HG03521 (cell line): ENCODE measurements at regions not wholly inside any gene's neighbourhood (a gene's known extent, or its start where the extent isn't known, plus 50 kb on each side); places are given as distances from the start of the nearest gene placed in this dataset.
"Not testable (repeated sequence)": the region's sequence is repeated elsewhere in the genome, so short reads cannot be mapped to it uniquely, and the experiment has no call there.

Source experiments
- ATAC-seq: cut with Tn5 transposase; IDR thresholded peaks from one replicate; pipeline ENCODE4 v1.9.1; 2021; ENCODE audit warnings: mild to moderate bottlenecking, moderate library complexity; ENCODE audit not compliant: unreplicated experiment

GRCh38 chr22:48757581-48757980, 1070.1 kb downstream of the BRD1 start:
- ATAC-seq: no peak

DNA sequence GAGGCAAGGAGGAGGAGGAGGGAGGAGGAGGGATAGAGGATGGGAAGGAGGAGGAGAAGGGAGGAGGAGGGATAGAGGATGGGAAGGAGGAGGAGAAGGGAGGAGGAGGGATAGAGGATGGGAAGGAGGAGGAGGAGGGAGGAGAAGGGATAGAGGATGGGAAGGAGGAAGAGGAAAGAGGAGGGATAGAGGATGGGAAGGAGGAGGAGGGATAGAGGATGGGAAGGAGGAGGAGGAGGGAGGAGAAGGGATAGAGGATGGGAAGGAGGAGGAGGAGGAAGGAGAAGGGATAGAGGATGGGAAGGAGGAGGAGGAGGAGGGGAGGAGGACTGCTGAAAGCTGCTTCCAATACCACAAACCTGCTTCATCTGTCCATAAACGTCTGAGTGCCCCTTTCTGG, 1070.5 kb downstream of the BRD1 start:
- not testable (repeated sequence) for ATAC-seq

- no peak for ATAC-seq
Measured at GRCh38 chr22:48756146-48757111, 1071.2 kb downstream of the BRD1 start.

- no peak for ATAC-seq
Measured at GRCh38 chr22:48755059-48755949, 1072.4 kb downstream of the BRD1 start.

DNA sequence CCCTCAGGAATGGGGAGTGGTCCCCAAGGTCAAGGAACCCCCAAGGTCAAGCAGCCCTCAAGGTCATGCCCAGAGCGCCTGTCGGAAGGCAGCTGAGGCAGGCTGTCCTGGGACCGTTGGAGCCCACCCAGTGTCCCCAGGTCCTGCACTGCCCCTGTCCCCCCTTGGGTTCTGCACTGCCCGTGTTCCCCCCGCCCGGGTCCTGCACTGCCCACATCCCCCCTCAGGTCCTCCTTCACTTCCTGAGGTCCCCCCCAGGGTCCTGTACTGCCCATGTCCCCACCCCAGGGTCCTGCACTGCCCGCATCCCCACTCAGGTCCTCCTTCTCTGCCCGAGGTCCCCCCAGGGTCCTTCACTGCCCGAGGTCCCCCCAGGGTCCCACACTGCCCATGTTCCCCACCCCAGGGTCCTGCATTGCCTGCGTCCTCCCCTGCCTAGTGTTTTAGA, 1073.0 kb downstream of the BRD1 start:
- ATAC-seq: no peak

GRCh38 chr22:48753752-48754517, 1073.7 kb downstream of the BRD1 start:
- no peak for ATAC-seq

DNA sequence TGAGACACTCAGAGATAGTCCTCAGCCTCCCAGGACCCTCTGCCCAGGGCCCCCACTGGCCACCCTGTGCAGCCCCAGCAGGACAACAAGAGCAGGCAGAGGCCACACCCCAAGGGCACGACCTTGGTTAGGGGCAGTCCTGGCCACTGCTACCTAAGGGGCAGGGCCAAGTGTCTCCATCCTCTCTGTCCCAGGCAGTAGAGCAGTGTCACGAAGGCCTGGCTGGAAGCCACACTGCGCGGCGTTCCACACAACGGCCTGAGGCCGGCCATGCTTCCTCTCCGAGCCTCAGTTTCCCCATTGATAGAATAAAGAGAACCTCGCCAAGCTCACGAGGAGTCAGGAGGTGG, 1074.3 kb downstream of the BRD1 start:
- ATAC-seq: no peak

DNA sequence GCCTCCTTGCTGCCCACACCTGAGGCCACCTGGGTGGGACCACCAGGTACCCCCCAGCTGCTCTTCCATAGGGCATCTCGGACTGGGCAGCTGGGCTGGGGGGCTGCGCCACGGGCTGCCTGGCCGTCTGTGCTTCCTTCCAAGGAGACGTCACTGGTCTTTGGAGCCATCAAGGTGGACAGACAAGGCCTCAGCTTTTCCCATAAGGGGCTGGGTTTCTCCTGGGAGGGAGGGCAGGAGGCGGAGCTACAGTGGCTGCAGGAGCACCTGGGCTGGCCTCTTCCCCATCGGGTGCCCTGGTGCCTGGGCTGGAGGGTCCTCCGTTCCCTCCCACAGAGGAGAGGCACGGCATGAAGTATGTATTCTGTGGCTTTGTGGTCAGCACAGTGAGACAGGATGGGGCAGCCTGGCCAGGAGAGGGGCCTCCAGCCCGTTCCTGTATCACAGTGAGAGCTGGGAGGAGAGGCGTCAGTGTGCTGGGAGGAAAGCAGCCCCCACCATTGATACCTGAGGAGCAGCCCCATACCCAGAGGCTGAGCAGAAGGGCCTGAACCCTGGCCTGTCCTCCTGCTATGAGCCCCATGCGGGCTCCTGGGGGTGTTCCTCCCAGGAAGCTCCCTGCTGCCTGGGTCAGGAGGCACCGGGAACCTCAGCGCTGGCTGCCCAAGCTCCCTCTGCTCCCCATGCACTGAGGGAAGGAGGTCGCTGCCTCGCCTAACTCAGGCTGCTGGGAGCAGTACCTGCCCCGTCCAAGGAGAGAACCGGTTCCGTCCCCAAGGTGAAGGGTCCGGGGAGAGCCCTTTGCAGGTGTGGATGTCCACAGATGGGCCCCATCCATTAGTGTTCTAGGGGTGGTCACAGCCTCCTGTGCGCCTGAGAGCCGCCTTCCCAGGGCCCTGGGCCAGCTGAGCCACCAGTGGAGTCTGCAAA, 1075.0 kb downstream of the BRD1 start:
- ATAC-seq: no peak

DNA sequence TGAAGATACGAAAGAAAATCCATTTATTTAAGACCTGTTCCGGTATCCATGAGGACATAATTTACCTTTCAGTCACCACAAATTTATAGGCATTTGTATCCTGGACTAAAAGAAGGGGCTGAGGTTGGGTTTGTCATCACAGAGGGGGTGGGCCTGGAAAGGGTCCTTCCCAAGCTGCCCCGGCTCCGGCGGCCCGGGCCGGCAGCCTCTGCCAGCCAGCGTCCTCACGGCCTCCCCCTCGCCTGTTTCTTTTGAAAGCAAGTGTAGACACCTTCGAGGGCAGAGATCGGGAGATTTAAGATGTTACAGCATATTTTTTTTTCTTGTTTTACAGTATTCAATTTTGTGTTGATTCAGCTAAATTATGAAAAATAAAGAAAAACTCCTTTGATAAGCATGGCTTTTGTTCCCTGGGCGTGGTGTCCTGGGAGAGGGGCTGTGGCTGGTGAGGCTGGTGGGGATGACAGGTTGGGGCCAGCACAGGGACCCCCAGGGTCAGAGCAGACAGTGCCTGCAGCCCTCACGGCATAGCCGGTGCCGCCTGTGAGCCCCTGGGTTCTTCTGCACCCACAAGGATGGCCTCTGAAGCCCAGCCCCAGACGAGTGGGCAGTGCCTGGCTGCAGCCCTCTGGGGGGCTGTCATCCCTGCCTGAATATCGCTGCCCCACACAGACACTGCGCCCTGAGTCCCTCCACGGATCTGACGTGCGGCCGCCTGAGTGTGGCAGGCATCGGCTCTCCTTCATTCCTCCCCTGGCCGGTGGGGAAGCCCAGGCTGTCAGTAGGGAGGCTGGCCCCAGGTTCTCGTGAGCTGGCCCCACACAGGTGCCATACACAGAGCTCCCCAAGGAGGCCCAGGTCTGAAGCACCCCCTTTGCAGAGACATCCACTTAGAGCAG, 1075.9 kb downstream of the BRD1 start:
- ATAC-seq: no peak

DNA sequence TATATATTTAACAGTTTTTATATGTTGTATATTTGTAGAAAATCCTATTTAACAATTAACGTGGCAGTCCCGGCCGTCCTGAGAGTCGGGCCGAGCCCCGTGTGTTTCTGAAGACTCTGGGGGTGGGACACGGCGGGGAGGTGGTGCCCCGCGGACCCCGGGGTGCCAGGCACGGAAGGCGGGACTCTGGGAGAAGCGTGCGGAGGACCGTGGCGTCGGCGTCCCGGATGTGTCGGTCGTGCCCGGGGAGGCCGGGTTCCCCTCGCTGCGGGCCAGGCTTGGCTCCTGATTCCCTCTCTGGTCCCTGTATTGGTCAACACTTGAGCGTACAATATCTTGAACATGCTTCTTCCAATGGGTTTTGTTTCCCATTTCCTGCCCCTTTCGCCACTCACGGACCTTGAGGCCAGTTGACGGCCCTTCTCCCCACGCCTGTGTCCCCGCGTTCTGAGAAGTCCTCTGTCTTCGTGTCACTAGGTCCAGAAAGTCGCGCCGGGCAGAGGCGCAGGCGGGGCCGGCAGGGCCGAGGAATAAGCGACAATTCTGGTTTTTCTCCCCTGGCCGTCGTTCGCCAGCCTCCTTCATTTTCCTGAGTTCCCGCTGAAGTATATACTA, 1076.7 kb downstream of the BRD1 start:
- ATAC-seq: no peak

DNA sequence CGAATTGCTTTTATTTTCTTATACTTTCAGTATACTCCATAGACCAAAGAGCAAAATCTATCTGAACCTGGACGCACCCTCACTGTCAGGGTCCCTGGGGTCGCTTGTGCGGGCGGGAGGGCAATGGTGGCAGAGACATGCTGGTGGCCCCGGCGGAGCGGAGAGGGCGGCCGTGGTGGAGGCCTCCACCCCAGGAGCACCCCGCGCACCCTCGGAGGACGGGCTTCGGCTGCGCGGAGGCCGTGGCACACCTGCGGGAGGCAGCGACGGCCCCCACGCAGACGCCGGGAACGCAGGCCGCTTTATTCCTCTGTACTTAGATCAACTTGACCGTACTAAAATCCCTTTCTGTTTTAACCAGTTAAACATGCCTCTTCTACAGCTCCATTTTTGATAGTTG, 1077.4 kb downstream of the BRD1 start:
- ATAC-seq: no peak

DNA sequence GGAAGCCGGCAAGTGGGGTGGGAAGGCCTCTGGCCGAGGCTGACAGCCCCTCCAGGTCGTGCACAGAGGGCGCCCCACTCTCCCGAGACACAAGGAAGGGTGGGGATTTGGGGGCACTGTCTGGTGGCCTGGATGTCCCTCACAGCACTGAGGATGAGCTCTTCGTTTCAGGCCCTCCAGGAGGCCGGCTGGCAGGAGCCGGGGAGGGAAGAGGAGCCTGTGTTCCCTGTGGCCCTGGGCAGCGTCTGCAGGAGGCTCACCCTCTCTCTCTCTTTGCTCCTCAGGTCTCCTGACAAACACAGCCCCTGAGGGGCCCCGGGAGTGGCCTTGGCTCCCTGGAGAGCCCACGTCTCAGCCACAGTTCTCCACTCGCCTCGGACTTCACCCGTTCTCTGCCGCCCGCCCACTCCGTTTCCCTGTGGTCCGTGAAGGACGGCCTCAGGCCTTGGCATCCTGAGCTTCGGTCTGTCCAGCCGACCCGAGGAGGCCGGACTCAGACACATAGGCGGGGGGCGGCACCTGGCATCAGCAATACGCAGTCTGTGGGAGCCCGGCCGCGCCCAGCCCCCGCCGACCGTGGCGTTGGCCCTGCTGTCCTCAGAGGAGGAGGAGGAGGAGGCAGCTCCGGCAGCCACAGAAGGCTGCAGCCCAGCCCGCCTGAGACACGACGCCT, 1078.0 kb downstream of the BRD1 start:
- ATAC-seq: no peak

GRCh38 chr22:48748860-48749554, 1078.7 kb downstream of the BRD1 start:
- ATAC-seq: no peak

DNA sequence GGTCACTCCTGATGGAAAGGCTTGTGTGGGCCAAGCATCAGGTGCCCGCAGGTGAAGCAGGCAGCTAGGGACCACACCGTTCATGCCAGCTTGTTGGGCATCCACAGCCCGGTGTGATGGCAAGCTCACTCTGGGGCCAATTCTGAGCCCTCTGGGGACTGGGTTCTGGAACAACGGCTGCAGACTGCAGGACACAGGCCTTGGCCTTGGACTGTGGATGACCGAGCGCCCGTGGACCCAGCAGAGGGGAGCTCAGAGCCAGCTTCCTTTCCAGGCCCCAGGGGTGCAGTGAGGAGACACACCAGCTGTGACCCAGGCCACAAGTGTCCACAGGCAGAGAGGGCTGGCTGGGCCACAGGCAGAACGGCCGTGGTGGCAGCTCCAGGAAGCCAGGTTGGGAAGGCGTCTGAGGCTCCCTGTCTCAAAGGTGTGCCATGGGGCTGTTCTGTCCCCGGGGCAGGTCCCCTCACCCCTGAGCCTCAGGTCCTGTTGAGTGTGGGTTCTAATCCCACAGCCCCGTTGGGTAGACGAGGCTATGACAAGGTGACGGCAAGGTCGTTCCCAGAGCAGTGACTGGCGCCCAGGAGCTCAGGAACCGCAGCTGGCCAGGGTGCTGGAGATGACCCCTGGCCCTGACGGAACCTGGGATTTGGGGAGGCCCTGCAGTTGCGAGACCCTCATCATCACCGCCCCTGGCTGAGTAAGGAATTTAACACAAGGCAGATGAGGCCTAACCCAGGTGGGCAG, 1079.4 kb downstream of the BRD1 start:
- no peak for ATAC-seq

GRCh38 chr22:48746789-48747425, 1080.8 kb downstream of the BRD1 start:
- ATAC-seq: no peak
